Mononuclear cell (primary cell): ENCODE measurements at regions not wholly inside any gene's neighbourhood (a gene's known extent, or its start where the extent isn't known, plus 50 kb on each side); places are given as distances from the start of the nearest gene placed in this dataset.
"Not testable (repeated sequence)": the region's sequence is repeated elsewhere in the genome, so short reads cannot be mapped to it uniquely, and the experiment has no call there.

Source experiments
- H3K27me3 ChIP-seq: 2 replicates; pipeline ENCODE4 v1.6.0; 2011; ENCODE audit warnings: low read length, control low read depth; ENCODE audit not compliant: insufficient read depth
- H3K4me1 ChIP-seq: 2 replicates; pipeline ENCODE4 v1.5.1; 2011; ENCODE audit warnings: mild to moderate bottlenecking, low read length, control low read depth; ENCODE audit not compliant: insufficient read depth
- H3K4me3 ChIP-seq: 2 replicates; pipeline ENCODE4 v1.5.1; 2011; ENCODE audit warnings: mild to moderate bottlenecking, low read length, moderate library complexity
- H3K9me3 ChIP-seq: 2 replicates; pipeline ENCODE4 v1.5.1; 2011; ENCODE audit warnings: low read depth, mild to moderate bottlenecking, control low read depth, low read length

- Histone ChIP-seq H3K9me3 (no peaks in the 10 kb centered on the region), H3K4me3 (no peak overlapping the region), H3K27me3 (no peaks in the 10 kb centered on the region), H3K4me1 (peaks cover 19% of the 10 kb centered on the region)
Observed at GRCh38 chr20:53683506-53683905, 89.9 kb upstream of the ZNF217 start.

GRCh38 chr20:53681352-53682212 is 87.9 kb upstream of the ZNF217 start:
- Histone ChIP-seq H3K4me1 (peaks cover 33% of the 10 kb centered on the region), H3K9me3 (no peaks in the 10 kb centered on the region), H3K27me3 (no peaks in the 10 kb centered on the region), H3K4me3 (no peak overlapping the region)

- no peak overlapping the region for H3K4me3 ChIP-seq
- peaks cover 26% of the 10 kb centered on the region for H3K4me1 ChIP-seq
- no peaks in the 10 kb centered on the region for H3K9me3 ChIP-seq
- no peaks in the 10 kb centered on the region for H3K27me3 ChIP-seq
Observed at GRCh38 chr20:53679597-53680309, 86.1 kb upstream of the ZNF217 start.

- Histone ChIP-seq H3K4me1 (peaks cover 26% of the 10 kb centered on the region), H3K4me3 (no peak overlapping the region), H3K9me3 (no peaks in the 10 kb centered on the region), H3K27me3 (no peaks in the 10 kb centered on the region)
Observed at GRCh38 chr20:53678990-53679596, 85.5 kb upstream of the ZNF217 start.

GRCh38 chr20:53678315-53678989 is 84.8 kb upstream of the ZNF217 start:
- Histone ChIP-seq H3K4me3 (no peak overlapping the region), H3K27me3 (no peaks in the 10 kb centered on the region), H3K9me3 (no peaks in the 10 kb centered on the region), H3K4me1 (peaks cover 26% of the 10 kb centered on the region)

GRCh38 chr20:53677447-53678314 is 84.0 kb upstream of the ZNF217 start:
- no peaks in the 10 kb centered on the region for H3K9me3 ChIP-seq
- no peak overlapping the region for H3K4me3 ChIP-seq
- no peaks in the 10 kb centered on the region for H3K27me3 ChIP-seq

GRCh38 chr20:53676987-53677386 is 83.3 kb upstream of the ZNF217 start:
- Histone ChIP-seq H3K4me3 (no peak overlapping the region), H3K4me1 (peaks cover 26% of the 10 kb centered on the region), H3K9me3 (no peaks in the 10 kb centered on the region), H3K27me3 (no peaks in the 10 kb centered on the region)

More at GRCh38 chr20:53677447-53678314, 84.0 kb upstream of the ZNF217 start:
- peaks cover 26% of the 10 kb centered on the region for H3K4me1 ChIP-seq

- no peak overlapping the region for H3K4me3 ChIP-seq
- H3K27me3 ChIP-seq = no peaks in the 10 kb centered on the region
- peaks cover 24% of the 10 kb centered on the region for H3K4me1 ChIP-seq
- H3K9me3 ChIP-seq = no peaks in the 10 kb centered on the region
Observed at GRCh38 chr20:53676519-53676822, 82.8 kb upstream of the ZNF217 start.

- Histone ChIP-seq H3K9me3 (no peaks in the 10 kb centered on the region), H3K4me3 (no peak overlapping the region), H3K27me3 (no peaks in the 10 kb centered on the region), H3K4me1 (peaks cover 7% of the 10 kb centered on the region)
Observed at GRCh38 chr20:53672484-53673129, 79.0 kb upstream of the ZNF217 start.

GRCh38 chr20:53671370-53671769 is 77.7 kb upstream of the ZNF217 start:
- no peak overlapping the region for H3K4me3 ChIP-seq
- no peaks in the 10 kb centered on the region for H3K4me1 ChIP-seq
- no peaks in the 10 kb centered on the region for H3K27me3 ChIP-seq
- H3K9me3 ChIP-seq = no peaks in the 10 kb centered on the region

- not testable (repeated sequence) for H3K4me3 ChIP-seq, H3K9me3 ChIP-seq, H3K4me1 ChIP-seq, H3K27me3 ChIP-seq
Observed at GRCh38 chr20:53669517-53670313, 76.1 kb upstream of the ZNF217 start.

- no peaks in the 10 kb centered on the region for H3K9me3 ChIP-seq
- H3K4me1 ChIP-seq = no peaks in the 10 kb centered on the region
- no peaks in the 10 kb centered on the region for H3K27me3 ChIP-seq
- H3K4me3 ChIP-seq = no peak overlapping the region
Observed at GRCh38 chr20:53668992-53669391, 75.4 kb upstream of the ZNF217 start.

GRCh38 chr20:53666144-53666543 is 72.5 kb upstream of the ZNF217 start:
- H3K4me1 ChIP-seq = peaks cover 18% of the 10 kb centered on the region
- no peaks in the 10 kb centered on the region for H3K27me3 ChIP-seq
- no peak overlapping the region for H3K4me3 ChIP-seq
- no peaks in the 10 kb centered on the region for H3K9me3 ChIP-seq
